Posterior cingulate gyrus (tissue), 11 donors: ENCODE measurements at regions not wholly inside any gene's neighbourhood (a gene's known extent, or its start where the extent isn't known, plus 50 kb on each side); places are given as distances from the start of the nearest gene placed in this dataset.
"Not testable (repeated sequence)": the region's sequence is repeated elsewhere in the genome, so short reads cannot be mapped to it uniquely, and the experiment has no call there.

Source experiments
- DNase-seq, 10 donors: peaks; one replicate each; pipeline versions ENCODE4 v3.0.0 to v3.0.0-alpha.2; 2020 to 2021; ENCODE audit warnings: mixed read lengths in 3 of 10
- intact Hi-C: fragments of 100-400 bp; cut with DNase I; formaldehyde crosslinking; loops from one replicate; pipeline ENCODE4 v1.15.1; 2023

DNA sequence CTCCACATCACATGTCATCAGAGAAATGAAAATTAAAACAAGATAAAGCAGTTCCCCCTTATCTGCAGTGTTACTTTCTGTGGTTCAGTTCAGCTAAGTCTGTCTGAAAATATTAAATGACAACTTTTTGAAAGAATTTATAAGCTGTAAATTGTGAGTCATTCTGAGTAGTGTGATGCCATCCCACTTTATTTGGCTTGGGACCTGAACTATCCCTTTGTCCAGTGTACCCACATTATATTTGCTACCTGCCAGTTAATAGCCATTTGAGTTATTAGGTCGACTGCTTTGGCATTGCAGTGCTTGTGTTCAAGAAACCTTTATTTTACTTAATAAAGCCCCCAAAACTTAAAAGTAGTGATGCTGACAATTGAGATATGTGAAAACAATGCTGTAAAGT, 804.2 kb downstream of the ANKRD7 start:
- DNase-seq, result no peak
- intact Hi-C loops, result no loop called here

DNA sequence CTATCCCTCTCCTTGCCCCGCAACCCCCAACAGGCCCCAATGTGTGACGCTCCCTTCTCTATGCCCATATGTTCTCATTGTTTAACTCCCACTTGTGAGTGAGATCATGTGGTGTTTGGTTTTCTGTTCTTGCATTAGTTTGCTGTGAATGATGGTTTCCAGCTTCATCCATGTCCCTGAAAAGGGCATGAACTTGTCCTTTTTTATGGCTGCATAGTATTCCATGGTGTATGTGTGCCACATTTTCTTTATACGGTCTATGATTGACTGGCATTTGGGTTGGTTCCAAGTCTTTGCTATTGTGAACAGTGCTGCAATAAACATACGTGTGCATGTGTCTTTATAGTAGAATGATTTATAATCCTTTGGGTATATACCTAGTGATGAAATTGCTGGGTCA, 807.6 kb downstream of the ANKRD7 start:
- intact Hi-C loops, DNase-seq: not testable (repeated sequence)

DNA sequence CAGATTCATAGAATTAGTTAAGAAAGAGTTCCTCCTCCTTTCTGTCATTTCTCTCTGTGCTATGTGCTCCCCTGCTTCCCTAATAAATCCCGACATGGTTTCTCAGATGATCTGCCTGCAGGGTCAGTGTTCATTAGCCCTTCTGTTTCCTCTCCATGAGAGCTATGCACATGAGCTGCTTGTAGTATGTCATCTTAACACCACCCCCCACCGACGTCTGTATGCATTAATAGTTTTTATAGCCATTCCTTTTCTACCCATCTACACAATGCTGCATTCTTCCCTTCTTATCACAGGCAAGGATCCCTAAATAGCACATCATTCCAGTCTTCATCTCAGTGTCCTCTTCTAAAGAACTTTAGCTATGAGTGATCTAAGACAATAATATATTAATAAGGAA, 809.1 kb downstream of the ANKRD7 start:
- intact Hi-C loops, result no loop called here
- DNase-seq, result no peak

DNA sequence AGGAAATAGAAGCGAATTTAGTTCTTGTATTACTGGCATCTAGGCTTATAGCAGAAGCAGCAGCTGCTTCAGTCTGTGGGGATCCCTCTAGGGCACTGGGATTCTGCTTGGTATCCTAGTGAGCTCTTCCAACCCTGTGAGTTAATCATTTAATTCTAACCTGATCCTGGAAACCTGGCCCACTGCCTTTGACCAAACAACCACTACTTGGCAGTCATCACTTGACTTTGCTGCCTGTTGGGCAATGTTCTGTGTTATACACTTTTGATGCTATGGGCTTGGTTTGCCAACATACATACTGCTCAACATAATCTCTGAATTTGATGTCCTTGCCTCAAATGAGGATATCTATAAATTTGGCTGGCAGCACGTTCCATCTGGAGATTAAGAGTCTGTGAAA, 813.4 kb downstream of the ANKRD7 start:
- intact Hi-C loops, result no loop called here
- DNase-seq, result no peak

DNA sequence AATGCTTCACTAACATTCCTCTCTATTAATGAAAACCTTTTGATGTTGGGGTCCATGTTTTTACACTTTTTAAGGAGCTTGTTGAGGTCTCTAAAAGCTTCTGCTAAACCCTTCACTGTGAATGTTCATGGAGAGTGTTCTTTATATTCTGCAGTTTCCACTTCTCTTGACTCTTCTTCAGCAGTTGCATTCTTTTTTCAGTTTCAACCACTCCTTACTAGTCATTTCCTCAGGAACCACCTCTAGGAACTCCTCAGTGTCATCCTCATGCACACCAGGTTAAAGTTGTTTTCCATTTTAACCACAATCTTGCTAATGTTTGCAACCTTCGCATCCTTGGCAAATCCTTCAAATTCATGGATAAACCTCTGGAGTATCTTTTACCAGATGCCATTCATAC, 821.6 kb downstream of the ANKRD7 start:
- intact Hi-C loops, result no loop called here
- no peak for DNase-seq

DNA sequence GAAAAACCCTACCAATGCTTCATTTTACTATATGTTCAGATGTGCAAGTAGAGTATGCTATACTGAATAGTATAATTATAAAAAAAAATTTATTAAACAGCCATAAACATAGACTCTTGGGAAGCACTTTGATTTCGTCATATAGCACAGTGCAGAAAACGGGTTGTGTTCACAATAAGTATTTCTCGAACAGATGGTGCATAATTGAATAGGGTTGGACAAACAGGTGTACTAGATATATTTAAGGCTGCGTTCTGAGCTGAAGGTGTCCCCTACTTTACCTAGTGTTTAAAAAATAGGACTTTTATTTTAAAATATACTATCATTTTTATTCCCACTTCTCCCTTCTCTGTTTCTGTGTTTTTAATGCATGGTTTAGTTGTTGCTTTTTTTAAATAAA, 841.5 kb downstream of the ANKRD7 start:
- no peak for DNase-seq
- intact Hi-C loops, result loop anchor here (2.0 kb wide), 1 partner anchor 17 kb away; no protein-coding TSS in a partner anchor

DNA sequence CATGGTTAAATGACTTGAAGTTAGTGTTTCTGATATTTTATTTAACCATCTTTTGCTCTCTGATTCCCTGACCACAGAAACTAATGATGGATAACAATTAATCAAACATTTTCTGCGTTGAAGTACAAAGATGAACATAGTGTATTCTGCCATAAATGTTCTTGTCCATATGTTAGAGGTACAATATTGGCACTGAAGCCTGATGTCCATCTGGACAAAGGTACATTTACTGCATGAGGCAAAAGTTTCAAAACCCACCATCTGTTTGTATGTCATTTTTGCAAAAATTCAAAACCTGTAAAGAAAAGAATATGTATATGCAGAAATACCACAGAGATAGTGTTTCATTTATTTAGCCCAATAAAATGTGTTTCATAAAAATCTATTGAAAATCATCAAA, 861.5 kb downstream of the ANKRD7 start:
- DNase-seq, result no peak
- intact Hi-C loops, result no loop called here

DNA sequence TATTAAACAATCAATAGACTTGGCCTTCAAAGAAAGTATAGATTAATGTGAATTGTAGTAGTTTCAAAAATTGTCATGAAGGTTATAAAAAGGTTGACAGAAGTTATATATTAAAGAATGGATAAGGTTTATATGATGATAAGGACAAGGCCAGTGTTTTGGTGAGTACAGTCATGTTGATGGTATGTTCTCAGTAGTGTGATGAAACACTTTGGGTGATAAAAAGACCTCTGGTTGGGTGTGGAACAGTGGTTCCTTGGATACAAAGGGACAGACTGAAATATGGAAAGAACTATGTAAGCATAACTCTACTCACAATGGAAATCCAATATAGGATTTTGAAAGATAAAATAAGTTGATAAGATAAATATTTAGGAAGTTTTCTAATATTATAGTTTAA, 866.3 kb downstream of the ANKRD7 start:
- no peak for DNase-seq
- intact Hi-C loops, result no loop called here

DNA sequence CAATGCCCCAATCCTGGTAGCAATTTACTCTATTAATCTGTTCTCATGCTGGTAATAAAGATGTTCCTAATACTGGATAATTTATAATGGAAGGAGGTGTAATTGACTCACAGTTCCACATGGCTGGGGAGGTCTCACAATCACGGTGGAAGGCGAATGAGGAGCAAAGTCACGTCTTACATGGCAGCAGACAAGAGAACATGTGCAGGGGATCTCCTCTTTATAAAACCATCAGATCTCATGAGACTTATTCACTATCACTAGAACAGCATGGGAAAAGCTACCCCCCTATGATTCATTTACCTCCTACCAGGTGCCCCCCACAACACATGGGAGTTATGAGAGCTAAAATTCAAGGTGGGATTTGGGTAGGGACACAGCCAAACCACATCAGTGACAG, 872.2 kb downstream of the ANKRD7 start:
- DNase-seq, result no peak
- intact Hi-C loops, result no loop called here

DNA sequence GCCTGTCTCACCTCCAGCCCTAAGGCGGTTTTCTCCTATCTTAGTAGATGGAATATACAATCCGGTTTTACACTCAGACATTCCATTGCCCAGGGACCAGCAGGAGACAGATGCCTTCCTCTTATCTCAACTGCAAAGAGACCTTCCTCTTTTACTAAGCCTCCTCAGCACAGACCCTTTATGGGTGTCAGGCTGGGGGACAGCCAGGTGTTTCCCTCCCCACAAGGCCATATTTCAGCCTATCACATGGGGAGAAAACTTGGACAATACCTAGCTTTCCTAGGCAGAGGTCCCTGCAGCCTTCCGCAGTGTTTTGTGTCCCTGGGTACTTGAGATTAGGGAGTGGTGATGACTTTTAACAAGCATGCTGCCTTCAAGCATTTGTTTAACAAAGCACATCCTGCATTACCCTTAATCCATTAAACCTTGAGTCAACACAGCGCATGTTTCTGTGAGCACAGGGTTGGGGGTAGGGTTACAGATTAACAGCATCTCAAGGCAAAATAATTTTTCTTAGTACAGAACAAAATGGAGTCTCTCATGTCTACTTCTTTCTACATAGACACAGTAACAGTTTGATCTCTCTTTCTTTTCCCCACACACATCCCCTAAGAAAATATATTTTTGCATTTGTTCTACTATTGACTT, 876.2 kb downstream of the ANKRD7 start:
- intact Hi-C loops, DNase-seq: not testable (repeated sequence)

DNA sequence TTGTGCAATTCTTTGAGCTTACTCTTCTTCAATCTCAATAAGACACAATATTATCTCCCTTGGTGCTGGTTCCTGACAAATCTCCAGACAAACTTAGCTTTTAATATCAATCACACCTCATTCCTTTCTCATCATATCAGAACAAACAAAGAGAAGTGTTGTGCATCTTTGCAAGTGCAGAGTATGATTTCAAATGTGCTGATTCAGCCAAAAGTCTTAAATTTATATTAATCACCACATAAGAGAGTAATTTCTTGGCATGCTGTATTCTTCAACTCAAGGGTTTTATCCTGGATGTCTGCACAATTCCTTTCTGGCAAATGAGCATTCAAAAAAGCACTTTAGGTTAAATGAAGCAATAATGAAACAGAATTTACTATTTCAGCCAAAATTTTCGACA, 877.8 kb downstream of the ANKRD7 start:
- no peak for DNase-seq

DNA sequence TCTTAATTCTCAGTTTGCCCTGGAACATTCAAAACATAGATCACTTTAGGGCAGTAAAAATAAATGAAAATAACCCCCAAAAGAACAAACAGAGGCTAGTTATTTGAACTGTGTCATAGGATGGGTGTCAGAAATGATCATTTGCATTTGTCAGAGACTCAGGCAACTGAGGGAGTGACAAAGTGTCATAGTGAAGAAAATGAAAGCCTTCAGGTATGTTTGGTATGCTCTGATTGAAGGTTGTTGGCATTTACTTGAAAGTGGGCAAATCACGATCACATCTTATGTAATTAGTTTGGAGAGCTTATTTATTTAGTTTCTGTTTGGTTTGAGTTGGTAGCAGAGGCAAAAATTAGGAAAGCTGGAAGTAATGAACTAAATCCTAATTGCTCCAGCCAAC, 880.9 kb downstream of the ANKRD7 start:
- intact Hi-C loops, result no loop called here

More for the DNA sequence above, 877.8 kb downstream of the ANKRD7 start:
- intact Hi-C loops, result no loop called here

DNA sequence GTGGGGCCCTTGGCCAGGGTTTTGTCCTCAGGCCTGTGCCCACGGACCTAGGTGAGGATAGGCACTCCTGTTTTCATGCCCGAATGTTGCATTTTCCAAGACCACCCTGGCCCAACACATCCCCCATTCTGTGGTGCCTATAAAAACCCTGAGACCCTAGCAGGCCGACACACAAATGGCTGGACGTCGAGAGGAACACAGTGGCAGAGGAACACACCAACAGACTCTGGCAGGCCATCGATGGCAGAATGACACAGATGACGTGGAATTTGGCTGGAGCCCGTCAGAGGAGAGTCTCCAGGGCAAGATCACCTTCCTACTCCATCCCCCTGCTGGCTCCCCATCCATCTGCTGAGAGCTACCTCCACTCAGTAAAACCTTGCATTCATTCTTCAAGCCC, 898.8 kb downstream of the ANKRD7 start:
- intact Hi-C loops, result no loop called here
- DNase-seq, result peak in 1 of 10 donors; percentile 58

More for the DNA sequence above, 880.9 kb downstream of the ANKRD7 start:
- no peak for DNase-seq

DNA sequence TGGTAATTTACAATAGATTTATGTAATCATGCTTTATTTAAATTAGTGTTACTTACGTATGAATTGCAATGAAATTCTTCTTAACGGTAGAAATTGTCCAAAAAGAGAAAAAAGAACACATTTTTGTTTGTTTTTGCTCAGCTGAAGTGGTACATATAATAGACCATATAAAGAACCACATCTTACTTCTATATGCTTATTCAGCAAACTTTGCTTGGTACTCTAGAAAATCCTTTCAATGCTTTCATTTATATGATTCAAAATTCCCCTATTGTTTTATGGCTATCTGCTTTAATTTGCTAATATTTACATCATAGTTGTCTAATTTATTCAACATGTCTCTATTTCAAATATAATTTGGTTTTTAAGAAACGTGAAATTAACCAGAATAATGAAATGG, 903.2 kb downstream of the ANKRD7 start:
- no peak for DNase-seq
- intact Hi-C loops, result no loop called here

DNA sequence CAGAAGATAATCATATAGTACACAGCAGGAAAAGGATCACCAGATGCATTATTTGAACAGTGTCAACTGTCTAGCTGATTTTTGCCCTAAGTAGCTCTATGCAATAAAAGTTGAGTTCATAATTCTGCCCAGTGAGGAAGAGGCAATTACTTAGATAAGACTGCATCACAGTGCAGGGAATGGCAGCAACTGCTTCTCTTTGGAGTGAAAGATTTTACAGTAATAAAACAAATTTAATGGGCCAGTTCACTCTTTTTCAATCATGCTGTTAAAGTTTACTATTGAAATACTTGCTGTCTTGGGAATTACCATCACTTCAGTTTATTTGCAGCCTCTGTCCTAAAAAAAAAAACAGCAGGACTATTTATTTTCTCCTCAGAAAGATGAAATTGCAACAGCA, 907.9 kb downstream of the ANKRD7 start:
- intact Hi-C loops, result no loop called here

DNA sequence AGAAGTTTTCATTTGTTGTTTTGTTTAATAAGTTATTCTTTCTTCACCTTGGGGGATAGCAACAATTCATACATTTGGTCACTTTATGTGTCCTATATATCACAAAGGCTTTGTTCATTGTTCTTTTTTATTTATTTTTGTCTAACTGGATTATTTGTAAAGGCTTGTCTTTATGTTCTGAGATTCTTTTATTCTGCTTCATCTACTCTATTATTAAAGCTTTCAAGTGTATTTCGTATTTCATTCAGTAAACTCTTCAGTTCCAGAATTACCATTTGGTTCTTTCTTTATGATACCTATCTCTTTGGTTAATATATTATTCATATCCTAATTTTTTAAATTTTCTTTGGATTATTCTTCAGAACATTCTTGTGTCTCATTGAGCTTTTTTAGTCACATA, 942.9 kb downstream of the ANKRD7 start:
- no peak for DNase-seq
- intact Hi-C loops, result no loop called here

More for the DNA sequence above, 907.9 kb downstream of the ANKRD7 start:
- no peak for DNase-seq

DNA sequence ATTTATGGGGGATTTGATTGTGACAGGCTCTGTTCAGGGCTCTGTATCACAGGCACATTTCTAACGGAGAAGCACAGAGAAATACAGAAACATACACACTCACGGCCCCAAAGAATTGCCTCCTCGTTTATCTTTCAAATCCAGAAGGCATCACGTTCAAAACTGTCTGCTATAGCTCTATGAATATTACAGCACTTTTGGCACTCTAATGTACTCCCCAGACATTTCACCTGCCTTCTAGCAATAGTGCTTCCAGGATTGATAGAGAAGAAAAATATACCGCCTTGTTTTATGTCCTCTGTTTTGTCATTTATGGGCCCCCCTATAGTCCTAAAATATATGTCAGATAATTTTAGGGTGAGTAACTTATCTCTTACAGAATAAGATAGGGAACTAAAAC, 947.5 kb downstream of the ANKRD7 start:
- intact Hi-C loops, result loop anchor here (10.0 kb wide), 1 partner anchor 917 kb away; no protein-coding TSS in a partner anchor
- no peak for DNase-seq

DNA sequence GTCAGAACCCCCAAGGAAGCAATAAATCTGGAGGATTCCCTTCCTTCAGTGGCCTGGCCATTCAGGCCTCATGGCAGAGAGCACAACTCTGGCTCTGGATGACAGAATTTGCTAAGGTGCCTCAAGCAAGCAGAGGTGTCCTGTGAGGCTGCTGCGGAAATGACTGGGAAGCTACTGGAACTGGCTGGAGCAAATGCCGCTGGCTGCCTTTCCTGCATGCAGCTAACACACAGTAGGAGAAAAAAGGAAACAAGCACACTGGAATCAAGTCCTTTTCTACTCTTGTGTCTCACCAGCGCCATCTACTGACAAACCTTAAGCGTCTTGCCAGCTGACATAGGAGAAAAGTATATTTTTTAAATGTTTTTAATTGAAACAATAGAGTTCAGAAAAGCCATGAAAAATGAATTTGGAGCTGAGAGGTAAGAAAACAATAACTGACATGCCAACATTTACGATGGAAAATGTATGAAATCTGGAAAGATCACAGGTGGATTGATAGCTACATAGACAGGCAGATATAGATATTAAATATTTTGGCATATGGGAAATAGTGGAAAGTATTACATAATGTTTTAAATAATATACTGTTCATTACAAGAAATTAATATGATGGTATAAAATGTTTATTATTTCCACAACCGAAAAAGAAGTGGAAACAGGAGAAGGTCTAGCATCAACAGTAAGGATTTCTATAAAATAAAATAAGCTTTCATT, 951.6 kb downstream of the ANKRD7 start:
- peak in 6 of 10 donors; percentile 21 to 71 (median 35) for DNase-seq
- intact Hi-C loops, result loop anchor here (2.0 to 10.0 kb wide), 2 partner anchors 823 to 921 kb away; no protein-coding TSS in a partner anchor

DNA sequence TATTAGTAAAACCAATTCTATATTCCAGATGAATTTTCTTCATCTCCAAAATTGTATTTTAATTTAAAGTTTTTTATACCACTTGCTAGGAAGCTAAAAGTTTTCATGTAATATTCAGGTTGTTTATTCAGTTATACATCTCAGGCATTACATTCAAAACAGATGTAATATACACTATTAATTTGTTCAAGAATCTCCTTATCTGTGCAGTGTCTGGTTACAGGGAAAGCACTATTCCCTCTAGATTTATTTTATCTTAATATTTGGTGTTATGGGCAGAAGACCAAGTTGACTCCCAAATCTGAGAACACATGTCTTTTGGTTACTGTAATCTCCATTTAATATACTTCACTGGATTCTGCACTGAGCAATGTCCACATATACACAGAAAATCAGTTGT, 953.4 kb downstream of the ANKRD7 start:
- no peak for DNase-seq
- intact Hi-C loops, result loop anchor here (10.0 kb wide), 1 partner anchor 923 kb away; no protein-coding TSS in a partner anchor

DNA sequence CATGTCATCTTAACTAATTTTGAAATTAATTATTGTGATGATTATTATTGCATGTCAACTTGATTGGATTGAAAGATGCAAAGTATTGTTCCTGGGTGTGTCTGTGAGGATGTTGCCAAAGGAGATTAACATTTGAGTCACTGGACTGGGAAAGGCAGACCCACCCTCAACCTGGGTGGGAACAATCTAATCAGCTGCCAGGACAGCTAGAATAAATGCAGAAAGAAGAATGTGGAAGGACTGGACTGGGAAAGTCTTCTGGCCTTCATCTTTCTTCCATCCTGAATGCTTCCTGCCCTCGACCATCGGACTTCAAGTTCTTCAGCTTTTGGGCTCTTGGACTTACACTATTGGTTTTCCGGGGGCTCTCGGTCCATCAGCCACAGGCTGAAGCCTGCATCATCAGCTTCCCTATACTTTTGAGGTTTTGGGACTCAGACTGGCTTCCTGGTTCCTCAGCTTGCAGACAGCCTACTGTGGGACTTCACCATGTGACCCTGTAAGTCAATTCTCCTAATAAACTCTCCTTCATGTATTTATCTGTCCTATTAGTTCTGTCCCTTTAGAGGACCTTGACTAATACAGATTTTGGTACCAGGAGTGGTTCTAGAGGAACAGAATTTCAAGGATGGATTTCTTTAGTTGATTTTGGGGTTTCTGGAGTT, 959.8 kb downstream of the ANKRD7 start:
- DNase-seq, result no peak
- intact Hi-C loops, result no loop called here

DNA sequence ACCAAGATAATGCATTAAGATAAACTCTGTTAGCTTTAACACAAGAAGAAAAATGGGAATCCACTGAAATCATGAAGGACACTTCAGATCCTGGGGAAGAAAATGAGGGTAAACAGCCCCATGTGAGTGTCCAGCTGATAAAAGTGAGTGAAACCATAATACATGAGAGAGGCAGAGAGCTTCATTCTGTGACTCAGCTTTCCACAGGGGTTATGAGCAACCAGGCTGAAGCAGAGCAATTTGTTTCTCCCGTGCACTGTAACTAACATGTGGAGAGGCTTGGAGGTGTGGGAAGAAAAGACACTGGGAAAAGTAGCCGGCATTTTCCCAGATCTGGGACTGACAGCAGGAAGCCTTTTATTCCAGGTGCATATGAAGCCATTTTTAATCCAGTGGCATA, 971.7 kb downstream of the ANKRD7 start:
- intact Hi-C loops, result no loop called here
- no peak for DNase-seq
